HG03159 (cell line): ENCODE measurements at regions not wholly inside any gene's neighbourhood (a gene's known extent, or its start where the extent isn't known, plus 50 kb on each side); places are given as distances from the start of the nearest gene placed in this dataset.

ENCODE experiments used
- ATAC-seq: cut with Tn5 transposase; IDR thresholded peaks from one replicate; pipeline ENCODE4 v1.9.1; 2021; ENCODE audit warnings: mild to moderate bottlenecking, moderate library complexity; ENCODE audit not compliant: unreplicated experiment

GRCh38 chr7:86949052-86949778 is 110.2 kb downstream of the ELAPOR2 start:
- ATAC-seq, result peak; percentile 98

- ATAC-seq, result no peak
Observed at GRCh38 chr7:86947929-86948328, 111.5 kb downstream of the ELAPOR2 start.

GRCh38 chr7:86943447-86943846 is 116.0 kb downstream of the ELAPOR2 start:
- ATAC-seq, result no peak

- ATAC-seq, result no peak
Observed at GRCh38 chr7:86942995-86943394, 116.5 kb downstream of the ELAPOR2 start.

- ATAC-seq, result no peak
Observed at GRCh38 chr7:86942081-86942480, 117.4 kb downstream of the ELAPOR2 start.

GRCh38 chr7:86939197-86939814 is 120.1 kb downstream of the ELAPOR2 start:
- peak; percentile 91 for ATAC-seq

GRCh38 chr7:86937363-86937878 is 122.0 kb downstream of the ELAPOR2 start:
- ATAC-seq, result no peak

- ATAC-seq, result no peak
Observed at GRCh38 chr7:86933295-86933845, 126.1 kb downstream of the ELAPOR2 start.

- no peak for ATAC-seq
Observed at GRCh38 chr7:86932038-86932512, 127.4 kb downstream of the ELAPOR2 start.

- no peak for ATAC-seq
Observed at GRCh38 chr7:86931439-86931838, 128.0 kb downstream of the ELAPOR2 start.

GRCh38 chr7:86930554-86931307 is 128.7 kb downstream of the ELAPOR2 start:
- ATAC-seq, result no peak

GRCh38 chr7:86929293-86930109 is 130.0 kb downstream of the ELAPOR2 start:
- no peak for ATAC-seq

GRCh38 chr7:86928308-86928707 is 131.1 kb downstream of the ELAPOR2 start:
- no peak for ATAC-seq

- no peak for ATAC-seq
Observed at GRCh38 chr7:86926732-86927131, 132.7 kb downstream of the ELAPOR2 start.

GRCh38 chr7:86925221-86925620 is 134.2 kb downstream of the ELAPOR2 start:
- ATAC-seq, result no peak

GRCh38 chr7:86923527-86923926 is 135.9 kb downstream of the ELAPOR2 start:
- no peak for ATAC-seq

- ATAC-seq, result no peak
Observed at GRCh38 chr7:86920154-86920553, 139.3 kb downstream of the ELAPOR2 start.

GRCh38 chr7:86918245-86918644 is 141.2 kb downstream of the ELAPOR2 start:
- ATAC-seq, result no peak

GRCh38 chr7:86916277-86916825 is 143.1 kb downstream of the ELAPOR2 start:
- no peak for ATAC-seq

GRCh38 chr7:86914551-86914950 is 144.9 kb downstream of the ELAPOR2 start:
- no peak for ATAC-seq
